Spleen (tissue), 7 donors: ENCODE measurements at regions not wholly inside any gene's neighbourhood (a gene's known extent, or its start where the extent isn't known, plus 50 kb on each side); places are given as distances from the start of the nearest gene placed in this dataset.

ENCODE experiments used
- POLR2A ChIP-seq, 3 donors: fragments of 450-650 bp; IDR thresholded peaks; one replicate each; pipeline ENCODE4 v1.5.1; 2017; ENCODE audit warnings: antibody characterized with exemption in 3 of 3, mild to moderate bottlenecking in 1 of 3
- TF ChIP-seq, protein P1 (sequence below), 11 experiments: fragments of 200-600 bp in 7 of 11; fragments of 450-650 bp in 4 of 11; sonication (generic) in 4 of 11; IDR thresholded peaks in 8 of 11; conservative IDR thresholded peaks in 3 of 11; 1 replicate in 7 of 11; 2 replicates in 4 of 11; pipeline versions ENCODE4 v1.4.0 to v1.8.0; 2016 to 2021; ENCODE audit warnings: antibody characterized with exemption in 11 of 11, inconsistent platforms in 4 of 11, mild to moderate bottlenecking in 1 of 11
- donor health status: DM: no; HTN: no; CAD: no; lungs with moderate emphysema.
- donor health status: DM: no; HTN: no; CAD: no.
- donor health status: DM: no; HTN: no; CAD: no.

DNA sequence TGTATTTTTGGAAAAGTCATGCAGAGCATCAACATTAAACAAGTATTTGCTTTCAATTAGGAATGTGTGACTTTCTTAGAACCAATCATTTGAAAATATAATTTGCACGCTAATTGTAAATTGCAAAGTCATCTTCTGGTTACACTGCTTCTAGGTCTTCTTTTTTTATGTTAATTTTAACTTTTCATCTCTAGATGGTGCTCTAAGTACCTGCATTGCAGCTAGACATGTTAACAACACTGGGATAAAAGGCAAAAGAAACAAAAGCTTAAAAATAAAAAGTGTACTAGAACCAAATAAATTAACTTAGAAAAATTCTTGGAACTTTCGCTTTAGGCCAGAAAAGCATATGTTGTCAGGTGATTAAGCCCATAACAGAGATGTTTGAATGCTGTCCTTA lies 2758.2 kb downstream of the PCDH9 start:
- TF ChIP-seq, protein P1, sequence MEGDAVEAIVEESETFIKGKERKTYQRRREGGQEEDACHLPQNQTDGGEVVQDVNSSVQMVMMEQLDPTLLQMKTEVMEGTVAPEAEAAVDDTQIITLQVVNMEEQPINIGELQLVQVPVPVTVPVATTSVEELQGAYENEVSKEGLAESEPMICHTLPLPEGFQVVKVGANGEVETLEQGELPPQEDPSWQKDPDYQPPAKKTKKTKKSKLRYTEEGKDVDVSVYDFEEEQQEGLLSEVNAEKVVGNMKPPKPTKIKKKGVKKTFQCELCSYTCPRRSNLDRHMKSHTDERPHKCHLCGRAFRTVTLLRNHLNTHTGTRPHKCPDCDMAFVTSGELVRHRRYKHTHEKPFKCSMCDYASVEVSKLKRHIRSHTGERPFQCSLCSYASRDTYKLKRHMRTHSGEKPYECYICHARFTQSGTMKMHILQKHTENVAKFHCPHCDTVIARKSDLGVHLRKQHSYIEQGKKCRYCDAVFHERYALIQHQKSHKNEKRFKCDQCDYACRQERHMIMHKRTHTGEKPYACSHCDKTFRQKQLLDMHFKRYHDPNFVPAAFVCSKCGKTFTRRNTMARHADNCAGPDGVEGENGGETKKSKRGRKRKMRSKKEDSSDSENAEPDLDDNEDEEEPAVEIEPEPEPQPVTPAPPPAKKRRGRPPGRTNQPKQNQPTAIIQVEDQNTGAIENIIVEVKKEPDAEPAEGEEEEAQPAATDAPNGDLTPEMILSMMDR (IDR thresholded peaks at IDR 0.05 in 8 of 11, conservative IDR thresholded peaks at IDR 0.05 in 3 of 11): no peak
- TF ChIP-seq POLR2A (IDR thresholded peaks at IDR 0.05): no peak
